ENCODE measurements at regions not wholly inside any gene's neighbourhood (a gene's known extent, or its start where the extent isn't known, plus 50 kb on each side); places are given as distances from the start of the nearest gene placed in this dataset.

DNA sequence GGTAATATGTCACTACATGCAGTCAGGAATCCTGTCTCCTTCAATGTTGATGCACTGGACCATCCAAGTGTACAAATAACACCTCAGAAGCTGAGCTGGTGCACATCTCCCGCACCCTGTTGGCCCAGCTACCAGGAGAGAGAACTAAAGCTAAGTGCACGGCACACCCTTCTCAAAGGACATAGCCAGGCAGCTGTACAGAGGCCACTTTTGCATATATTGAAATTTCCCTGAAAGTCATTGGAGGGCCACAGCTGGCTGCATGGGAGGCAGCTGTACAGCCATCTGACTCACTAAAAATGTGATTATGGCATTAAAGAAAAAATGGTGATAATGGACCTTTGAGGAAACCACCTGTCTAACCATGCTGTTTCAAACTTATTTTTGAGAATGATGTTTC lies 441.7 kb downstream of the CBLN2 start:
- intact Hi-C loops (cut with DNase I): no loop called here
- Histone ChIP-seq H3K4me3 (no peak overlapping the region), H3K27me3 (no peaks in the 10 kb centered on the region), H3K27ac (no peak overlapping the region), H3K36me3 (no peaks in the 10 kb centered on the region), H3K4me1 (no peaks in the 10 kb centered on the region), H3K9me3 (no peaks in the 10 kb centered on the region)
- ATAC-seq (no peak), DNase-seq (no peak)
- TF ChIP-seq CTCF (IDR thresholded peaks at IDR 0.05): no peak

DNA sequence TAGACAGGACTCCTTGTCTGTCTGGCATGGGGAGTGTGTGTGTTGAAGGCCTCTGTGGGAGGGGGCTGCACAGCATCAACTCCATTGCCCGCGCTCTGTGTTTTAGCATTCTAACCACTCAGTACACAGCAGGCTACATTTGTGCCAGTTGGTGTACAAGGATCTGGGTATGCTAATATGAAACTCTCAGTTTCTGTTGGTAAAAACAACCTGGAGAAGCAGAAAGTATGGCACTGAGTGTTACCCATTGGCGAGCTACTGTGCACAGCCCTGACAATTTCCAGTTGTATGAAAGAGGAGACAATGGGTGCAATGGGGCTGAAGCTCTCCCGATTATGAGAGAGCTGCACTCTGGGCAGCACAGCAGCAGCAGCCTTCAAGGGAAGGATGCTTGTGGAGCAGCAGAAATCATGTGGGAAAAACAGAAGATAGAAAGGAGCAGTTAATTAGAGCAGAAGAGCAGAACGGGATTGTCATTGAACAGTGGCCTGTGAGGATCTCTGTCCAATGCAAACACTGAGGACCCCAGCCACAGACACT lies 443.6 kb downstream of the CBLN2 start:
- DNase-seq (no peak), ATAC-seq (no peak)
- Histone ChIP-seq H3K4me1 (no peaks in the 10 kb centered on the region), H3K36me3 (no peaks in the 10 kb centered on the region), H3K9me3 (no peaks in the 10 kb centered on the region), H3K4me3 (no peak overlapping the region), H3K27me3 (no peaks in the 10 kb centered on the region), H3K27ac (no peak overlapping the region)
- no peak for TF ChIP-seq CTCF (IDR thresholded peaks at IDR 0.05)
- intact Hi-C loops (cut with DNase I): no loop called here

GRCh38 chr18:72091369-72091768 lies 452.8 kb downstream of the CBLN2 start:
- ATAC-seq: no peak
- intact Hi-C loops (cut with DNase I): no loop called here
- H3K36me3 ChIP-seq: no peaks in the 10 kb centered on the region
- no peaks in the 10 kb centered on the region for H3K27me3 ChIP-seq
- no peak overlapping the region for H3K27ac ChIP-seq
- no peaks in the 10 kb centered on the region for H3K4me1 ChIP-seq
- H3K4me3 ChIP-seq: no peak overlapping the region
- H3K9me3 ChIP-seq: no peaks in the 10 kb centered on the region
- DNase-seq: no peak
- no peak for TF ChIP-seq CTCF (IDR thresholded peaks at IDR 0.05)

GRCh38 chr18:72089432-72089831 lies 454.7 kb downstream of the CBLN2 start:
- no peak for DNase-seq
- Histone ChIP-seq H3K4me3 (no peak overlapping the region), H3K36me3 (no peaks in the 10 kb centered on the region), H3K4me1 (no peaks in the 10 kb centered on the region), H3K27ac (no peak overlapping the region), H3K27me3 (no peaks in the 10 kb centered on the region), H3K9me3 (no peaks in the 10 kb centered on the region)
- intact Hi-C loops (cut with DNase I): no loop called here
- TF ChIP-seq CTCF (IDR thresholded peaks at IDR 0.05): no peak
- ATAC-seq: no peak

DNA sequence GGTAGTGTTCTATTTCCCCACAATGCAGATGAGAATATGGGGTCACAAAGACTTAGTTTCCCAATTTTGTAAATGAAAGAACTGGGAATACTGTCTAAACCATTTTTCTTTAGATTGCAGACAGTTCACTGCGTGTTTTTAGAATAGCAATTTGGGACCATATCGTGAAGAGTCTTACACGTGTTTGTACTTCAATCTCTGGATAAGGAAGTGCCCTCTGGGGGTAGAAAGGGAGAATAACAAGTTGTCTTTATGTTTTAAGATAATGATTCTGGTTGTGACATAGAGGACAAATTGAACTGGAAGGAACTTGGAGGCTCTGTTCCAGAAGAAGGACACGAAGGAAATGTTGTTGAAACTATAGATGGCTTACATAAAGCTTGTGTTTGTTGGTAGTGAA lies 457.7 kb downstream of the CBLN2 start:
- DNase-seq (peak in 1 of 4 donors; percentile 8), ATAC-seq (peak; percentile 41)
- no peaks in the 10 kb centered on the region for H3K9me3 ChIP-seq
- H3K27me3 ChIP-seq: no peaks in the 10 kb centered on the region
- H3K27ac ChIP-seq: no peak overlapping the region
- peak in 1 of 2 donors; percentile 26 for TF ChIP-seq CTCF (IDR thresholded peaks at IDR 0.05)
- no peaks in the 10 kb centered on the region for H3K4me1 ChIP-seq
- no peaks in the 10 kb centered on the region for H3K36me3 ChIP-seq
- no peak overlapping the region for H3K4me3 ChIP-seq
- intact Hi-C loops (cut with DNase I): no loop called here

All from left lung (tissue), 4 donors.